Skin epidermis (tissue), 12 donors: ENCODE measurements at regions not wholly inside any gene's neighbourhood (a gene's known extent, or its start where the extent isn't known, plus 50 kb on each side); places are given as distances from the start of the nearest gene placed in this dataset.

Source experiments
- H3K27ac ChIP-seq, 21 experiments: fragments of 200-600 bp; sonication (generic) in 11 of 21; one replicate each; pipeline ENCODE4 v1.5.0; 2020; ENCODE audit warnings: mild to moderate bottlenecking in 3 of 21, inconsistent platforms in 2 of 21, moderate library complexity in 2 of 21
- H3K4me3 ChIP-seq, 7 experiments: fragments of 200-600 bp; sonication (generic) in 2 of 7; one replicate each; pipeline ENCODE4 v1.5.0; 2020; ENCODE audit warnings: inconsistent platforms in 2 of 7, mild to moderate bottlenecking in 2 of 7, moderate library complexity in 1 of 7

DNA sequence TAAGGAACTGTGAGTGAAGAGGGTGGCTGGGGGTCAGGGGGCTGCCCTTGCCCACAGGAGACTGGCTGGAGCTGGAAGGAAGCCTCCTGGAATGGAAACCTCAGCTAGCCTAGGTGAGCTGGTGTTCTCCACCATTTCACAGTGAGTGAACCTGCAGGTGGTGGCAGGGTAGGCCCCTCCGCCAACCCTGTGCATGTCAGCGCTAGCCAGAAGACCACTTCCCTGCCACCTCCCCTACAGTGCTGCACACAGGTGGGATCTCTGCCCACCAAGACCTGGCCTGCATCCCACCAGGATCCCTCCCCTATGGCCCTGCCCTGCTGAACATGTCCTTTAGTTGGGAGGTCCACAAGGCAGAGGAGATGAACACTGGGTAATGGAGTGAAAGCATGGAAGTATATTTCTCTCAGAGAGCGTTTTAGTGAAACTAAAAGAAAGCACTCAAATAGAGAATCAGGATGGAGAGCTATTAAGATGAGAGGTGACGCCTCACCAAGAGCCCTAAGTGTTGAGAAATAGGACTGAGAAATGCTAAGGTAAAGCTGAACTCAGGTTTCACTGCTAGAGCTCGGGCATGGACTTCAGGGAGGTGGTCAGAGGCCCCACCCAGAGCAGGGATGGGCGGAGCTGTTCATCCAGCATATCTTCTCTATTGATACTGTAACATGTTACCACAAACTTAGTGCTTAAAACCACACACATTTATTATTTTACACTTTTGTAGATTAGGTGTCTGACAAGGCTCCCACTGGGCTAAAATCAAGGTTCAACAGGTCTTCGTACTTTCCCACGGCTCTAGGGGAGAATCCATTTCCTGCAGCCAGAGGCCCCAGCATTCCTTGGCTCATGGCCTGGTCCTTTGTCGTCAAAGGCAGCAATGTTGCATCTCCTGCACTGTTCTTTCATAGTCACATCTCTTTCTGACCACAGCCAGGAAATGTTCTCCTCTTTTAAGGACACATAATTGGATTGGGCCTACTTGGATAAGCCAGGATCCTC, 83.2 kb downstream of the DIRAS2 start:
- H3K27ac ChIP-seq = no peak overlapping the region
- H3K4me3 ChIP-seq = no peak overlapping the region
